GM12878 (cell line): ENCODE measurements at regions not wholly inside any gene's neighbourhood (a gene's known extent, or its start where the extent isn't known, plus 50 kb on each side); places are given as distances from the start of the nearest gene placed in this dataset.

Experiments
- ATAC-seq: fragments of 200-7000 bp; cut with Tn5 transposase; 3 replicates; pipeline ENCODE4 v1.9.1; 2020; ENCODE audit warnings: mild to moderate bottlenecking, moderate library complexity
- BruUV-seq: library from RNA; stranded (reverse); fragments of 400-500 nt; replicated peaks from 2 replicates; lab custom pipeline; 2021; lab: Mats Ljungman, UMichigan
- CTCF ChIA-PET: fragments of 300-600 bp; sonication (Branson Sonifier 250); formaldehyde crosslinking; extraction: SDS; loops from one replicate; lab custom pipeline; 2021; ENCODE audit warnings: inconsistent platforms; lab: Yijun Ruan, JAX
- POLR2A ChIA-PET: fragments of 350-600 bp; formaldehyde crosslinking; extraction: SDS; loops from one replicate; lab custom pipeline; 2021; ENCODE audit warnings: inconsistent platforms; lab: Charles Lee
- RAD21 ChIA-PET: fragments of 300-600 bp; sonication (Branson Sonifier 250); formaldehyde crosslinking; loops from one replicate; lab custom pipeline; 2023; ENCODE audit warnings: antibody characterized with exemption; ENCODE audit not compliant: unreplicated experiment; lab: Charles Lee
- SMC1A ChIA-PET: fragments of 300-600 bp; sonication (Branson Sonifier 250); formaldehyde crosslinking; loops from one replicate; lab custom pipeline; 2023; ENCODE audit not compliant: unreplicated experiment, uncharacterized antibody; lab: Charles Lee
- DNase-seq: peaks from one replicate; pipeline ENCODE4 v3.0.0-alpha.2; 2011; ENCODE audit warnings: low read depth, low spot score
- FAIRE-seq: peaks from 3 replicates; lab custom pipeline; 2011; peaks lifted over from hg19 to GRCh38; lab: Jason Lieb, UNC
- H2AFZ ChIP-seq: 2 replicates; pipeline ENCODE4 v1.6.0; 2011; ENCODE audit warnings: low read depth, low read length, control low read depth; ENCODE audit not compliant: control insufficient read depth
- H3K27ac ChIP-seq: 2 replicates; pipeline ENCODE4 v1.5.1; 2011; ENCODE audit warnings: control low read depth; ENCODE audit not compliant: control insufficient read depth, insufficient read depth
- H3K27me3 ChIP-seq, 2 experiments: replicated peaks in 1 of 2; 2 replicates each; pipeline versions ENCODE4 v1.6.0 to v1.6.1; 2011; ENCODE audit warnings: low read length in 1 of 2; ENCODE audit not compliant: control insufficient read depth in 2 of 2, insufficient read depth in 2 of 2
- H3K36me3 ChIP-seq, 2 experiments: 2 replicates each; pipeline ENCODE4 v1.5.1; 2011; ENCODE audit warnings: low read length in 1 of 2; ENCODE audit not compliant: control insufficient read depth in 2 of 2, insufficient read depth in 2 of 2
- H3K4me1 ChIP-seq: 2 replicates; pipeline ENCODE4 v1.6.1; 2011; ENCODE audit warnings: mild to moderate bottlenecking, low read length, moderate library complexity, mixed read lengths; ENCODE audit not compliant: control insufficient read depth, insufficient read depth
- H3K4me2 ChIP-seq: 2 replicates; pipeline ENCODE4 v1.6.0; 2011; ENCODE audit warnings: control low read depth; ENCODE audit not compliant: control insufficient read depth, insufficient read depth
- H3K4me3 ChIP-seq: fragments of 200-600 bp; sonication (generic); 2 replicates; pipeline ENCODE4 v1.5.1; 2016
- H3K79me2 ChIP-seq: 2 replicates; pipeline ENCODE4 v1.6.0; 2011; ENCODE audit warnings: low read length; ENCODE audit not compliant: control insufficient read depth, insufficient read depth
- H3K9ac ChIP-seq: 2 replicates; pipeline ENCODE4 v1.8.0; 2011; ENCODE audit warnings: low read length, control low read depth, mixed read lengths; ENCODE audit not compliant: control insufficient read depth, insufficient read depth
- H3K9me3 ChIP-seq: replicated peaks from 3 replicates; pipeline ENCODE4 v1.5.1; 2011; ENCODE audit warnings: mild to moderate bottlenecking, low read length; ENCODE audit not compliant: control insufficient read depth, insufficient read depth
- H4K20me1 ChIP-seq: 2 replicates; pipeline ENCODE4 v1.6.0; 2011; ENCODE audit not compliant: control insufficient read depth, insufficient read depth
- E2F4 ChIP-seq: IDR thresholded peaks from 2 replicates; pipeline ENCODE4 v1.6.1; 2012; ENCODE audit warnings: low read depth, low read length, improper control_type of control experiment
- MYC ChIP-seq: IDR thresholded peaks from 2 replicates; pipeline ENCODE4 v1.6.1; 2011; ENCODE audit warnings: mild to moderate bottlenecking, low read length, moderate library complexity, inconsistent platforms; ENCODE audit not compliant: insufficient read depth, insufficient replicate concordance, insufficient read length, severe bottlenecking
- NR2C1 ChIP-seq: fragments of 450-650 bp; IDR thresholded peaks from 2 replicates; pipeline ENCODE4 v1.6.1; 2017; ENCODE audit warnings: antibody characterized with exemption, mild to moderate bottlenecking, moderate library complexity
- PAX5 ChIP-seq: IDR thresholded peaks from 2 replicates; pipeline ENCODE4 v1.6.1; 2011; ENCODE audit warnings: low read depth, low read length, borderline replicate concordance
- ZNF274 ChIP-seq: IDR thresholded peaks from one replicate; pipeline ENCODE4 v1.8.0; 2011; ENCODE audit not compliant: insufficient read length, insufficient read depth
- whole genome bisulfite sequencing: methylation state at CpG from one replicate; pipeline ENCODE4 v1.1.6; 2016; ENCODE audit warnings: low lambda C conversion rate; ENCODE audit not compliant: insufficient replicate concordance, insufficient coverage; ENCODE audit errors: missing lambda C conversion rate; 5-methylcytosine and 5-hydroxymethylcytosine counted together
- in situ Hi-C: fragments of 300-500 bp; cut with MboI; formaldehyde crosslinking; loops from 9 replicates; pipeline ENCODE4 v1.14.3; 2018; ENCODE audit warnings: mixed read lengths
- intact Hi-C: fragments of 100-400 bp; cut with micrococcal nuclease; formaldehyde crosslinking; loops from one replicate; pipeline ENCODE4 v1.14.2; 2022; ENCODE audit not compliant: unreplicated experiment

GRCh38 chr2:211181626-211182025, 625.2 kb downstream of the CPS1 start:
- H4K20me1 ChIP-seq, result no peaks in the 10 kb centered on the region
- POLR2A ChIA-PET, result no interaction called here
- no TSS peak for BruUV-seq
- in situ Hi-C loops, result no loop called here
- DNase-seq (no peak), FAIRE-seq (no peak), ATAC-seq (no peak)
- H3K9ac ChIP-seq, result no peak overlapping the region
- no peak for TF ChIP-seq ZNF274
- no peak for TF ChIP-seq NR2C1
- TF ChIP-seq E2F4, result no peak
- H3K4me3 ChIP-seq, result no peak overlapping the region
- RAD21 ChIA-PET, result no interaction called here
- H3K27me3 ChIP-seq, result no peaks in the 10 kb centered on the region
- CTCF ChIA-PET, result interaction anchor here (0.7 kb wide), 1 partner anchor 121 kb away, joined by 3 read pairs; no protein-coding TSS in a partner anchor
- H3K36me3 ChIP-seq, result no peaks in the 10 kb centered on the region
- no peak overlapping the region for H2AFZ ChIP-seq
- no peaks in the 10 kb centered on the region for H3K79me2 ChIP-seq
- H3K4me2 ChIP-seq, result no peak overlapping the region
- SMC1A ChIA-PET, result no interaction called here
- 8% methylated on average over 5 of the region's 5 CpGs for WGBS
- H3K27ac ChIP-seq, result no peak overlapping the region
- H3K4me1 ChIP-seq, result no peaks in the 10 kb centered on the region
- no peaks in the 10 kb centered on the region for H3K9me3 ChIP-seq
- intact Hi-C loops, result no loop called here

GRCh38 chr2:211187602-211188001, 631.2 kb downstream of the CPS1 start:
- no peak overlapping the region for H2AFZ ChIP-seq
- H3K27ac ChIP-seq, result no peak overlapping the region
- DNase-seq, result no peak
- no peaks in the 10 kb centered on the region for H3K36me3 ChIP-seq
- RAD21 ChIA-PET, result no interaction called here
- H3K9ac ChIP-seq, result no peak overlapping the region
- no peak for TF ChIP-seq PAX5
- TF ChIP-seq MYC, result no peak
- CTCF ChIA-PET, result no interaction called here
- no TSS peak for BruUV-seq
- no peaks in the 10 kb centered on the region for H3K79me2 ChIP-seq
- H4K20me1 ChIP-seq, result no peaks in the 10 kb centered on the region
- no peak for ATAC-seq
- POLR2A ChIA-PET, result no interaction called here
- no peaks in the 10 kb centered on the region for H3K27me3 ChIP-seq
- intact Hi-C loops, result no loop called here
- H3K4me2 ChIP-seq, result no peak overlapping the region
- in situ Hi-C loops, result no loop called here
- SMC1A ChIA-PET, result no interaction called here
- H3K4me3 ChIP-seq, result no peak overlapping the region
- H3K9me3 ChIP-seq, result no peaks in the 10 kb centered on the region
- FAIRE-seq, result no peak
- no peaks in the 10 kb centered on the region for H3K4me1 ChIP-seq
